Motor neuron (in vitro differentiated cells): ENCODE measurements at regions not wholly inside any gene's neighbourhood (a gene's known extent, or its start where the extent isn't known, plus 50 kb on each side); places are given as distances from the start of the nearest gene placed in this dataset.

ENCODE experiments used
- ATAC-seq, 8 experiments: fragments of 200-7000 bp; cut with Tn5 transposase; replicated peaks in 6 of 8; 2 replicates each; pipeline ENCODE4 v1.8.0; 2021; ENCODE audit warnings: mild to moderate bottlenecking in 8 of 8, moderate library complexity in 8 of 8
- H3K27ac ChIP-seq, 2 donors: fragments of 250-450 bp; sonication (Bioruptor Pico); 2 replicates each; pipeline ENCODE4 v1.9.0; 2021; ENCODE audit warnings: antibody characterized with exemption in 2 of 2, mild to moderate bottlenecking in 2 of 2, moderate library complexity in 1 of 2
- H3K4me1 ChIP-seq, 2 donors: fragments of 250-450 bp; sonication (Bioruptor Pico); replicated peaks in 1 of 2; 2 replicates each; pipeline ENCODE4 v1.6.1; 2021; ENCODE audit warnings: antibody characterized with exemption in 2 of 2, mild to moderate bottlenecking in 2 of 2, moderate library complexity in 1 of 2
- H3K4me3 ChIP-seq, 5 donors: fragments of 250-450 bp; sonication (Bioruptor Pico); 2 replicates each; pipeline ENCODE4 v1.9.0; 2021; ENCODE audit warnings: antibody characterized with exemption in 5 of 5, mild to moderate bottlenecking in 5 of 5, moderate library complexity in 4 of 5
- WGBS, 10 experiments: fragments of 450-650 bp; shearing (Covaris generic); methylation state at CpG; one replicate each; pipeline ENCODE4 v1.0.0; 2022; 5-methylcytosine and 5-hydroxymethylcytosine counted together
- in situ Hi-C, 9 experiments: fragments of 400-800 bp; cut with MboI; loops; one replicate each; pipeline ENCODE4 v1.15.0; 2021; ENCODE audit warnings: low sequenced_read_pairs in 9 of 9, low pct_unique_long_range_greater_than_20kb in 2 of 9; ENCODE audit not compliant: unreplicated experiment in 9 of 9

- peaks cover 7 to 37% of the 10 kb centered on the region in 2 donors for H3K4me1 ChIP-seq
- H3K27ac ChIP-seq: no peak overlapping the region
- in situ Hi-C loops: no loop called here
- ATAC-seq: peak in 5 of 8 experiments; percentile 67 to 86 (median 76)
- 6 to 64% (median 34%) methylated on average over 3 to 11 of the region's 12 CpGs for WGBS, 10 experiments
- H3K4me3 ChIP-seq: no peak overlapping the region
These were observed 264.6 kb downstream of the SNX10 start for GRCh38 chr7:26556061-26556881.

- Histone ChIP-seq H3K4me3 (no peak overlapping the region), H3K4me1 (peaks cover 7 to 28% of the 10 kb centered on the region in 2 donors), H3K27ac (no peak overlapping the region)
- WGBS, 10 experiments: 13 to 80% (median 66%) methylated on average over 1 to 5 of the region's 5 CpGs; no CpG with 5 or more reads in 1 of the 10 experiments
- in situ Hi-C loops: no loop called here
- peak in 5 of 8 experiments; percentile 41 to 86 (median 69) for ATAC-seq
These were observed 269.0 kb downstream of the SNX10 start for GRCh38 chr7:26560526-26561256.

- peaks cover 0 to 19% of the 10 kb centered on the region in 2 donors for H3K4me1 ChIP-seq
- no peak overlapping the region for H3K27ac ChIP-seq
- no peak for ATAC-seq
- no peak overlapping the region for H3K4me3 ChIP-seq
- in situ Hi-C loops: no loop called here
- WGBS, 10 experiments: 60% methylated on average over 1 of the region's 3 CpGs; no CpG with 5 or more reads in 9 of the 10 experiments
These were observed 271.2 kb downstream of the SNX10 start for GRCh38 chr7:26562841-26563240.

DNA sequence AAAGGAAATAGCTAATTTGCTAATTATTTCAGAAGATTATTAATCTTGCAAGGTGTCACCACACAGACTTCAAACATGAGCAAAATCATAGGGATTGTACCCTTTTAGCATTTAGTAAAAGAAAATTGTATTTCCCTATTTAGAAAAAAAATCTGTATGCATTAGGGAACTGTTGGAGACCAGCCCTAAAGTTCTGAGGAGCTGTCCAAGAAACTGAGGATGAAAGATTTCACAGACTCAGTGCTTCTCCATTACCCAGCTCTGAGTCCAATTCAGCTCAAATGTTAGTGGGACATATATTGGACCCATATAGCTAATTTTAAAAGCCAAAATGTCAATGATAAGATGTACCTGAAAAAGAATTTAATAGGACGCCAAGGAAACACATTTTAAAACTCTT is 271.7 kb downstream of the SNX10 start:
- Histone ChIP-seq H3K27ac (no peak overlapping the region), H3K4me3 (no peak overlapping the region), H3K4me1 (peaks cover 0 to 19% of the 10 kb centered on the region in 2 donors)
- 20 to 100% (median 88%) methylated on average over 1 of the region's 1 CpG; no CpG with 5 or more reads in 3 of the 10 experiments for WGBS, 10 experiments
- in situ Hi-C loops: no loop called here
- no peak for ATAC-seq

DNA sequence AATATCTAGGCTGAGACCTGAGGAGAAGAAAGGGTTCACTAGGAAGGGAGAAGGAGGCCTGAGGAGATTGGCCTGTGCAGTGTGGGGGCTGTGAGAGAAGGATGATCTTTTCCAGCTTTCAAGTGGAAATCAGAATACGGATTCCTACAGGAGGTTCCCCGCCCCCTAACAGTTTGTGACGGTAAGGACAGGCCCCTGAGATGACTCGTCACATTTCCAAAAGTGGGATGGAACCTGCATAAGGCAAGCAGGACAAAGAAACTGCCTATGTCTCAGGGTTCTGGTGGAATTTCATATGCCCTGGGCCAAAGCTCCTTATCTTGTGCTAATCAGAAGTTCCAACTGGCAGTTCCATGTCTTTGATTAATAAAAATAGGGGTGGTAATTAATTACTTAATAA is 275.6 kb downstream of the SNX10 start:
- Histone ChIP-seq H3K4me3 (no peak overlapping the region), H3K27ac (no peak overlapping the region), H3K4me1 (no peaks in the 10 kb centered on the region)
- in situ Hi-C loops: no loop called here
- ATAC-seq: peak in 2 of 8 experiments; percentile 45 to 63
- WGBS, 10 experiments: 22 to 100% (median 62%) methylated on average over 1 to 3 of the region's 4 CpGs; no CpG with 5 or more reads in 3 of the 10 experiments

DNA sequence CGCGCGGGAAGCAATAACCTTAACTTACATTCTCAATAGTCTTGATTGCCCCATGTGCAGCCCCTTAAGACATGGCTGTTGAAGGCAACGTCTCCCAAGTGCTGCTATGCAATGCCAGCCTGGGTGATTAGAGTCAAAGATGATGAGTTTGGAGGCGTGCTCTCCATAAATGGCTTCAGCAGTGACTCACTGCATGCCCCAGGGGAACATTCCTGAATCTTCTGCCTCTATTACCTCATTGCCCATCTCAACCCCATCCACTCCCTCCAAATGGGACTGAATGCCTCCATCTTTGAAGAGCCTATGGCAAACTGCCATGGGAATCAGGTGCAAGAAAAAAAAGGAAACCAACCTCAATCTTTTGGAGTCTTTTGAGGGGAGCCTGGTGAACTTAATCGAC is 282.8 kb downstream of the SNX10 start:
- Histone ChIP-seq H3K4me3 (no peak overlapping the region), H3K4me1 (peaks cover 4 to 23% of the 10 kb centered on the region in 2 donors), H3K27ac (no peak overlapping the region)
- peak; percentile 49 to 98 (median 82) for ATAC-seq
- in situ Hi-C loops: no loop called here
- 0 to 100% (median 80%) methylated on average over 1 to 5 of the region's 6 CpGs; no CpG with 5 or more reads in 3 of the 10 experiments for WGBS, 10 experiments

DNA sequence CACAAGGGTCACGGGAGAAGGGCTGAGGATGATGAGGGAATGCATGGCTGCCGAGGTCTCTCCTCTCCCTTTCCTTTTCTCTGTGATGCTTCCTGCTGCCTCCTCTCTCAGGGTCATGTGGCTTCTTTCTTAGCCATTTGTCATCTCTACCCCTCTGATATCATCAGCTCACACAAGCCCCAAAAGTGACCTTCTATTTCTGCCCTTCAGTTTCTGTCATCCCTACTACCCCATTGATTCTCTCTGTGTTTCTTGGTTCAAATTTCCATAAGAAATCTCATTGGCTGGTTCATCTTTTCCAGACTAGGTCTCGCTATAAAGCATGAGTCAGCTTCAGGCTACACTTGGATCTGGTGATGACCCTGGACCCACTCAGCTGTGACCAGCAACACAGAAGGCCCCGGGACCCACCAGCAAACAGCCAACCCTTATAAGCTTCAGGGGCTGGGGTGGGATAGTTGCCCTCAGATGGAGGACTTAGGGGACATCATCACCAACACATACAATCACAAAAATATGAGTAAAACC is 284.3 kb downstream of the SKAP2 start:
- peaks cover 5 to 20% of the 10 kb centered on the region in 2 donors for H3K4me1 ChIP-seq
- no peak overlapping the region for H3K4me3 ChIP-seq
- ATAC-seq: peak in 6 of 8 experiments; percentile 47 to 81 (median 68)
- no peak overlapping the region for H3K27ac ChIP-seq
- WGBS, 10 experiments: 41 to 100% (median 73%) methylated on average over 1 to 3 of the region's 4 CpGs; no CpG with 5 or more reads in 2 of the 10 experiments
- in situ Hi-C loops: no loop called here

DNA sequence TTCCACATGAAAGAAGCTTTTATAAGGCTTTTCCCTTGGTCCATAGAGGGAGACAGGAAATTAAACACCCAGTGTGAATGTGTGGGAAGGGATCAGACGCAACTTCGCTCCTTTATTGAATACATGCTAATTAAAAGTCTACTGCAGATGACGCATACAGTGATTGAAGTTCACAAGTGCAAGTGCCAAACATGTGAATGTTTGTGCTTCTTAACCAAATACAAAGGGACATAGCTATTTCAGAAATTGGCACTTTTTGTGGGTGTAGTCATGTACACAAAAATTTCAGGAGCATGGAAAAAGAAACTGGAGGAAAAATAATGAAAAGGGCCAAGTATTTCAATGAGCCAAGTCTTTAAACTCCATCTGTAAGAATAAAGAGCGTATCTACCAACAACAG is 283.7 kb downstream of the SKAP2 start:
- ATAC-seq: peak in 2 of 8 experiments; percentile 55 to 94
- peaks cover 11 to 26% of the 10 kb centered on the region in 2 donors for H3K4me1 ChIP-seq
- WGBS, 10 experiments: 7 to 98% (median 82%) methylated on average over 2 to 4 of the region's 4 CpGs
- no peak overlapping the region for H3K27ac ChIP-seq
- in situ Hi-C loops: no loop called here
- H3K4me3 ChIP-seq: no peak overlapping the region

GRCh38 chr7:26583094-26583648 is 281.2 kb downstream of the SKAP2 start:
- Histone ChIP-seq H3K4me1 (peaks cover 11 to 30% of the 10 kb centered on the region in 2 donors), H3K27ac (no peak overlapping the region), H3K4me3 (no peak overlapping the region)
- WGBS, 10 experiments: 38 to 100% (median 69%) methylated on average over 1 to 4 of the region's 4 CpGs; no CpG with 5 or more reads in 2 of the 10 experiments
- peak in 5 of 8 experiments; percentile 55 to 74 (median 67) for ATAC-seq
- in situ Hi-C loops: no loop called here

DNA sequence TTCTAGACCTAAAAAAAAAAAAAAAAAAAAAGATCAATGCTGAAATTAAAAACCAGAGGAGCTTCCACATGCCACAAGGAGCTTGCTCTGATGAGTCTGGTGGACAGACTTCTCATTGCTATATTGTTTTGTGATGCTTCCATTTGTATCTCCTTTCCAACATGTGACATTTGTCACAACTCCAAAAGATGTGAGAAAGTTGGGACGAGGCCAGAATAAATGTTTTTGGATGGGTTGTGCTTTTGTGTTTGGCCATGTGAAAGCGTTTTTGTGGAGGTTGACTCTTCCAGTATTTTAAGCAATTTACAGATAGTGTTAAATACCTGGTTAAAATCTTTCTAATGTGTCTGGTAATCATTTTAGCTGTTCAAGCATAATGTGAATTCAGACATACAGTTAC is 280.1 kb downstream of the SKAP2 start:
- in situ Hi-C loops: no loop called here
- peaks cover 11 to 30% of the 10 kb centered on the region in 2 donors for H3K4me1 ChIP-seq
- no peak overlapping the region for H3K4me3 ChIP-seq
- ATAC-seq: no peak
- WGBS, 10 experiments: 0 to 93% (median 67%) methylated on average over 1 to 2 of the region's 2 CpGs; no CpG with 5 or more reads in 2 of the 10 experiments
- H3K27ac ChIP-seq: no peak overlapping the region

DNA sequence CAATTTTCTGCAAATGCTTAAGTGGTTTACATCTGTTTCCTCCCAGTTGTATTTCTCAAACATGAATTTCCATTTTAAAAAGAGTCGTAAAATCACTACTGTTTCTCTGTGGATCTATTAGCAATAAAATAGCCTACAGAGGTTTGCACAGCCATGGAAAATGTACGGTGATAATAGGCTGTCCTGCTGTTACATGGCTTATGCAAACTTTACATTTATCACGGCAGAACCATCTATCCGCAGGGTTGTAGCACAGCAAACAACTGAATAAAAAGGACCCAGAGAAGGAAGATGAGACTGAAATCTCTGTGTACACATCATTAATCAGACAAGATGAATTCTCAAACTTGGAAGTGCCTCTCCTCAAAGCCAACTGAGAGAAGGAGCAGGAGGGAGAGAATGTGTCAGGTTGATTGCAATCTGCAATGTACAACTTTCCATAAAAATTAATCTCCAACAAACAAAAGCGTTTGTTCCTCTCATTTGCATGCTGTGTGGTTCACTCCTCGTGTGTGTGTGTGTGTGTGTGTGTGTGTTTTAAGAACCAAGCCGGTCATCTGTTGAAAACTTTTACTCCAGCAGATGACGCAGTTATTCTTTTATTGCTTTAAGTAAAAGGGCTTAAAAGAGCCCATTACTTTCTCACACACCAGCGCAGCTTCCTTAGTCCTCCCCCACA is 279.3 kb downstream of the SKAP2 start:
- peaks cover 11 to 28% of the 10 kb centered on the region in 2 donors for H3K4me1 ChIP-seq
- 8 to 80% (median 36%) methylated on average over 1 to 7 of the region's 9 CpGs for WGBS, 10 experiments
- H3K4me3 ChIP-seq: no peak overlapping the region
- no peak overlapping the region for H3K27ac ChIP-seq
- in situ Hi-C loops: no loop called here
- peak in 6 of 8 experiments; percentile 44 to 93 (median 65) for ATAC-seq

GRCh38 chr7:26587536-26587935 is 276.9 kb downstream of the SKAP2 start:
- 20 to 92% (median 60%) methylated on average over 1 to 8 of the region's 10 CpGs; no CpG with 5 or more reads in 1 of the 10 experiments for WGBS, 10 experiments
- in situ Hi-C loops: no loop called here
- no peak overlapping the region for H3K27ac ChIP-seq
- ATAC-seq: no peak
- no peak overlapping the region for H3K4me3 ChIP-seq
- H3K4me1 ChIP-seq: peaks cover 11 to 26% of the 10 kb centered on the region in 2 donors
